ENCODE measurements at regions not wholly inside any gene's neighbourhood (a gene's known extent, or its start where the extent isn't known, plus 50 kb on each side); places are given as distances from the start of the nearest gene placed in this dataset.

DNA sequence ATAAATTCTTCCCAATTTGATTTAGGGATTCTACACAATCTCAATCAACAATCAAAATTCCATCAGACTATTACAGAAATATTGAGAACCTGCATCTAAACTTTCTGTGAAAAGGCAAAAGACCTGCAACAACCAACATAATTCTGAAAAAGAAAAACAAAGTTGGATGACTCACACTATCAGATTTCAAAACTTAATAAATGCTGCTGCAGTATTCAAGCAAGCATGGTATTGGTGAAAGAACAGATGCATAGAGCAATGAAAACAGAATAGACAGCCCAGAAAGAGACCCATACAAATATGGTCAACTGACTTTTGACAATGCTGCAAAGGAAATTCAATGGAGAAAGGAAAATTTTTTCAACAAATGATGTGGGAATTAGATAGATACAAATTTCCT, 477.1 kb upstream of the NR2F2 start:
- Histone ChIP-seq H3K27ac (ENCODE audit: control insufficient read depth, insufficient read depth, low read length) (no peak overlapping the region), H3K9me1 (ENCODE audit: control insufficient read depth, extremely low read depth, insufficient read depth, low read length) (no peaks in the 10 kb centered on the region), H3K9ac (ENCODE audit: control insufficient read depth, extremely low read depth, insufficient read depth, low read length) (no peak overlapping the region), H2AFZ (ENCODE audit: control insufficient read depth, low read length) (no peak overlapping the region), H3K36me3 (ENCODE audit: control insufficient read depth in 2 of 2, extremely low read depth in 1 of 2, insufficient read depth in 2 of 2, low read length in 2 of 2) (no peaks in the 10 kb centered on the region), H3K4me3 (ENCODE audit: control insufficient read depth in 2 of 3, extremely low read depth in 1 of 3, insufficient read depth in 2 of 3, low read depth in 1 of 3, low read length in 3 of 3) (no peak overlapping the region), H3K4me2 (ENCODE audit: control insufficient read depth, extremely low read depth, insufficient read depth, low read depth, low read length) (no peak overlapping the region), H3K27me3 (ENCODE audit: control insufficient read depth, extremely low read depth, insufficient read depth, low read length) (no peaks in the 10 kb centered on the region), H3K9me3 (ENCODE audit: control insufficient read depth, low read depth, low read length) (no peaks in the 10 kb centered on the region), H4K20me1 (ENCODE audit: control insufficient read depth, extremely low read depth, insufficient read depth, low read length) (no peaks in the 10 kb centered on the region), H3K79me2 (ENCODE audit: control insufficient read depth, insufficient read depth, low read length) (no peaks in the 10 kb centered on the region), H3K4me1 (ENCODE audit: control insufficient read depth, extremely low read depth, insufficient read depth, low read length) (no peaks in the 10 kb centered on the region)
- FAIRE-seq: no peak
- dilution Hi-C loops (cut with MboI; ENCODE audit: extremely low pct_ligation_motif_present, low sequenced_read_pairs): no loop called here
- DNase-seq (ENCODE audit: low read depth, low spot score): no peak
- TF ChIP-seq CTCF (optimal IDR thresholded peaks at IDR 0.05 in 1 of 3, IDR thresholded peaks at IDR 0.05 in 1 of 3, conservative IDR thresholded peaks at IDR 0.05 in 1 of 3; ENCODE audit: extremely low read depth in 1 of 3, insufficient read depth in 2 of 3, low read length in 3 of 3) (no peak), EZH2 (IDR thresholded peaks at IDR 0.05; ENCODE audit: low read length) (no peak)

GRCh38 chr15:95857124-95857757, 473.3 kb upstream of the NR2F2 start:
- Histone ChIP-seq H3K36me3 (ENCODE audit: control insufficient read depth in 2 of 2, extremely low read depth in 1 of 2, insufficient read depth in 2 of 2, low read length in 2 of 2) (no peaks in the 10 kb centered on the region), H3K79me2 (ENCODE audit: control insufficient read depth, insufficient read depth, low read length) (no peaks in the 10 kb centered on the region), H3K9ac (ENCODE audit: control insufficient read depth, extremely low read depth, insufficient read depth, low read length) (no peak overlapping the region), H3K9me1 (ENCODE audit: control insufficient read depth, extremely low read depth, insufficient read depth, low read length) (no peaks in the 10 kb centered on the region), H3K4me2 (ENCODE audit: control insufficient read depth, extremely low read depth, insufficient read depth, low read depth, low read length) (no peak overlapping the region), H2AFZ (ENCODE audit: control insufficient read depth, low read length) (no peak overlapping the region), H3K4me3 (ENCODE audit: control insufficient read depth in 2 of 3, extremely low read depth in 1 of 3, insufficient read depth in 2 of 3, low read depth in 1 of 3, low read length in 3 of 3) (no peak overlapping the region), H3K27ac (ENCODE audit: control insufficient read depth, insufficient read depth, low read length) (no peak overlapping the region), H3K27me3 (ENCODE audit: control insufficient read depth, extremely low read depth, insufficient read depth, low read length) (no peaks in the 10 kb centered on the region), H3K4me1 (ENCODE audit: control insufficient read depth, extremely low read depth, insufficient read depth, low read length) (no peaks in the 10 kb centered on the region), H3K9me3 (ENCODE audit: control insufficient read depth, low read depth, low read length) (no peaks in the 10 kb centered on the region), H4K20me1 (ENCODE audit: control insufficient read depth, extremely low read depth, insufficient read depth, low read length) (no peaks in the 10 kb centered on the region)
- DNase-seq (ENCODE audit: low read depth, low spot score): no peak
- dilution Hi-C loops (cut with MboI; ENCODE audit: extremely low pct_ligation_motif_present, low sequenced_read_pairs): no loop called here
- FAIRE-seq: no peak
- no peak for TF ChIP-seq CTCF (optimal IDR thresholded peaks at IDR 0.05 in 1 of 3, IDR thresholded peaks at IDR 0.05 in 1 of 3, conservative IDR thresholded peaks at IDR 0.05 in 1 of 3; ENCODE audit: extremely low read depth in 1 of 3, insufficient read depth in 2 of 3, low read length in 3 of 3)
- TF ChIP-seq EZH2 (IDR thresholded peaks at IDR 0.05; ENCODE audit: low read length): no peak

All from keratinocyte (primary cell).